Kidney tubule cell (primary cell): ENCODE measurements at regions not wholly inside any gene's neighbourhood (a gene's known extent, or its start where the extent isn't known, plus 50 kb on each side); places are given as distances from the start of the nearest gene placed in this dataset.

ENCODE experiments used
- DNase-seq: peaks from one replicate; pipeline ENCODE4 v3.0.0-alpha.2; 2018; ENCODE audit warnings: low spot score

- DNase-seq: no peak
These were observed 1355.1 kb downstream of the PCDH9 start for GRCh38 chr13:65875031-65875430.

- no peak for DNase-seq
These were observed 1357.7 kb downstream of the PCDH9 start for GRCh38 chr13:65872448-65872847.

GRCh38 chr13:65868884-65869283 is 1361.3 kb downstream of the PCDH9 start:
- DNase-seq: no peak

- DNase-seq: no peak
These were observed 1362.0 kb downstream of the PCDH9 start for GRCh38 chr13:65868099-65868498.

- no peak for DNase-seq
These were observed 1364.0 kb downstream of the PCDH9 start for GRCh38 chr13:65866138-65866537.

GRCh38 chr13:65865206-65865605 is 1364.9 kb downstream of the PCDH9 start:
- no peak for DNase-seq

GRCh38 chr13:65864039-65864438 is 1366.1 kb downstream of the PCDH9 start:
- no peak for DNase-seq

- DNase-seq: no peak
These were observed 1369.8 kb downstream of the PCDH9 start for GRCh38 chr13:65860306-65860705.

GRCh38 chr13:65857942-65858565 is 1372.1 kb downstream of the PCDH9 start:
- no peak for DNase-seq

GRCh38 chr13:65856431-65856830 is 1373.7 kb downstream of the PCDH9 start:
- peak; percentile 2 for DNase-seq

- DNase-seq: no peak
These were observed 1374.8 kb downstream of the PCDH9 start for GRCh38 chr13:65855242-65855805.

- DNase-seq: no peak
These were observed 1375.7 kb downstream of the PCDH9 start for GRCh38 chr13:65854431-65854830.

- DNase-seq: no peak
These were observed 1385.8 kb downstream of the PCDH9 start for GRCh38 chr13:65844266-65844841.

- no peak for DNase-seq
These were observed 1386.8 kb downstream of the PCDH9 start for GRCh38 chr13:65843314-65843731.

- DNase-seq: no peak
These were observed 1389.0 kb downstream of the PCDH9 start for GRCh38 chr13:65841156-65841555.

GRCh38 chr13:65836066-65836465 is 1394.1 kb downstream of the PCDH9 start:
- no peak for DNase-seq

- DNase-seq: no peak
These were observed 1395.2 kb downstream of the PCDH9 start for GRCh38 chr13:65834897-65835296.

- DNase-seq: no peak
These were observed 1399.5 kb downstream of the PCDH9 start for GRCh38 chr13:65830411-65831205.

GRCh38 chr13:65829241-65830008 is 1400.7 kb downstream of the PCDH9 start:
- no peak for DNase-seq

GRCh38 chr13:65826657-65827056 is 1403.5 kb downstream of the PCDH9 start:
- DNase-seq: no peak

- DNase-seq: no peak
These were observed 1405.1 kb downstream of the PCDH9 start for GRCh38 chr13:65825039-65825438.

GRCh38 chr13:65808061-65808460 is 1422.1 kb downstream of the PCDH9 start:
- DNase-seq: peak; percentile 36
